Ovary (tissue), 7 donors: ENCODE measurements at regions not wholly inside any gene's neighbourhood (a gene's known extent, or its start where the extent isn't known, plus 50 kb on each side); places are given as distances from the start of the nearest gene placed in this dataset.

ENCODE experiments used
- DNase-seq, 5 donors: peaks; one replicate each; pipeline ENCODE4 v3.0.0-alpha.2; 2019 to 2020
- H3K27ac ChIP-seq, 2 donors: fragments of 200-600 bp; one replicate each; pipeline versions ENCODE4 v1.5.1 to v1.8.0; 2019 to 2022
- H3K27me3 ChIP-seq: fragments of 200-600 bp; one replicate; pipeline ENCODE4 v1.8.0; 2022
- H3K36me3 ChIP-seq: fragments of 200-600 bp; sonication (generic); one replicate; pipeline ENCODE4 v1.5.1; 2019
- H3K4me1 ChIP-seq: one replicate; pipeline ENCODE4 v1.8.1; 2013; ENCODE audit warnings: mild to moderate bottlenecking, moderate library complexity; ENCODE audit not compliant: insufficient read depth
- H3K4me3 ChIP-seq: fragments of 200-600 bp; sonication (generic); one replicate; pipeline ENCODE4 v1.5.1; 2017
- H3K9me3 ChIP-seq, 2 donors: fragments of 200-600 bp in 1 of 2; sonication (generic) in 1 of 2; one replicate each; pipeline versions ENCODE4 v1.5.1 to v1.8.1; 2013 to 2019; ENCODE audit warnings: mild to moderate bottlenecking in 1 of 2, moderate library complexity in 1 of 2
- EP300 ChIP-seq: sonication (generic); formaldehyde crosslinking; IDR thresholded peaks from one replicate; pipeline ENCODE4 v1.6.1; 2017; ENCODE audit warnings: antibody characterized with exemption
- POLR2A ChIP-seq: fragments of 450-650 bp; IDR thresholded peaks from one replicate; pipeline ENCODE4 v1.6.1; 2017; ENCODE audit warnings: antibody characterized with exemption, mild to moderate bottlenecking, moderate library complexity
- WGBS, 3 donors: extraction: QIAGEN DNeasy Blood & Tissue Kit in 1 of 3; methylation state at CpG; one replicate each; pipeline versions ENCODE4 v1.1.5 to v1.1.7; 2013 to 2017; 5-methylcytosine and 5-hydroxymethylcytosine counted together
- intact Hi-C, 4 donors: fragments of 100-400 bp; cut with DNase I; formaldehyde crosslinking; loops; one replicate each; pipeline versions ENCODE4 v1.11.0 to v1.15.1; 2022 to 2023
- TF ChIP-seq, protein P1 (sequence below), 3 donors: fragments of 450-650 bp in 2 of 3; fragments of 200-600 bp in 1 of 3; IDR thresholded peaks; one replicate each; pipeline versions ENCODE4 v1.5.1 to v1.8.0; 2016 to 2022; ENCODE audit warnings: antibody characterized with exemption in 3 of 3, mild to moderate bottlenecking in 1 of 3
- donor health status: DM: no; HTN: no; CAD: no; lungs with moderate emphysema.
- donor health status: DM: no; HTN: no; CAD: no.
- donor health status: Bipolar disorder and iron deficiency.
- donor health status: DM: no; HTN: no; CAD: no.
- donor health status: DM: yes; HTN: yes; CAD: no.

DNA sequence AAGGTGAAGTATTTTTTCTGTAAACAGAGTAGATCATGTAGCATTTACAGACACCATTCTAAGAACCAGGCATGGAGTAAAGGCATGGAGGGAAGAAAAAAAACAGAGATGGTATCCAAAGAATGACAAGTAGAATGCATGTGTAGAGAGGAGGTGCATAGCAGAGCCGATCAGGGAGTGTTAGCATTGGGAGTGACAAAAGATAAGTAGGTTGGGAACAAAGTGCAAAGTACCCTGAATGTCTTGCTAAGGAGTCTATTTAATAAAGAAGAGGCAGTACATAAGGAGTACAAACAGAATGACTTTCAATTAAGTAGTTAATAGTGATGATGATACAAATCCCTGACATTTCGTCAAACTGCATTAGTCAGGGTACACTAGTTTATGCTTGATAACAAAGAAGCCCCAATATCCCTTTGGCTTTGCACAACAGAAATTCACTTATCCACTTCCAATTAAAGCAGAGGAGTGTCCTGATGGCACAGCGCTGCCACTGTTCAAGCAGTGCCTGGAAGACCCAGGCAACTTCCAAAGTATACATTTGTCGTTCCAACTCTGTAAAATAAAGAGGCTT, 371.5 kb downstream of the TNS3 start:
- Histone ChIP-seq H3K4me3 (no peak overlapping the region), H3K4me1 (no peaks in the 10 kb centered on the region), H3K9me3 (no peaks in the 10 kb centered on the region), H3K27ac (no peak overlapping the region), H3K36me3 (no peaks in the 10 kb centered on the region), H3K27me3 (no peaks in the 10 kb centered on the region)
- DNase-seq: no peak
- 42 to 92% (median 81%) methylated on average over 4 of the region's 4 CpGs for WGBS, 3 donors
- intact Hi-C loops: no loop called here
- TF ChIP-seq EP300 (no peak), POLR2A (no peak)
- TF ChIP-seq, protein P1, sequence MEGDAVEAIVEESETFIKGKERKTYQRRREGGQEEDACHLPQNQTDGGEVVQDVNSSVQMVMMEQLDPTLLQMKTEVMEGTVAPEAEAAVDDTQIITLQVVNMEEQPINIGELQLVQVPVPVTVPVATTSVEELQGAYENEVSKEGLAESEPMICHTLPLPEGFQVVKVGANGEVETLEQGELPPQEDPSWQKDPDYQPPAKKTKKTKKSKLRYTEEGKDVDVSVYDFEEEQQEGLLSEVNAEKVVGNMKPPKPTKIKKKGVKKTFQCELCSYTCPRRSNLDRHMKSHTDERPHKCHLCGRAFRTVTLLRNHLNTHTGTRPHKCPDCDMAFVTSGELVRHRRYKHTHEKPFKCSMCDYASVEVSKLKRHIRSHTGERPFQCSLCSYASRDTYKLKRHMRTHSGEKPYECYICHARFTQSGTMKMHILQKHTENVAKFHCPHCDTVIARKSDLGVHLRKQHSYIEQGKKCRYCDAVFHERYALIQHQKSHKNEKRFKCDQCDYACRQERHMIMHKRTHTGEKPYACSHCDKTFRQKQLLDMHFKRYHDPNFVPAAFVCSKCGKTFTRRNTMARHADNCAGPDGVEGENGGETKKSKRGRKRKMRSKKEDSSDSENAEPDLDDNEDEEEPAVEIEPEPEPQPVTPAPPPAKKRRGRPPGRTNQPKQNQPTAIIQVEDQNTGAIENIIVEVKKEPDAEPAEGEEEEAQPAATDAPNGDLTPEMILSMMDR (IDR thresholded peaks at IDR 0.05): no peak

DNA sequence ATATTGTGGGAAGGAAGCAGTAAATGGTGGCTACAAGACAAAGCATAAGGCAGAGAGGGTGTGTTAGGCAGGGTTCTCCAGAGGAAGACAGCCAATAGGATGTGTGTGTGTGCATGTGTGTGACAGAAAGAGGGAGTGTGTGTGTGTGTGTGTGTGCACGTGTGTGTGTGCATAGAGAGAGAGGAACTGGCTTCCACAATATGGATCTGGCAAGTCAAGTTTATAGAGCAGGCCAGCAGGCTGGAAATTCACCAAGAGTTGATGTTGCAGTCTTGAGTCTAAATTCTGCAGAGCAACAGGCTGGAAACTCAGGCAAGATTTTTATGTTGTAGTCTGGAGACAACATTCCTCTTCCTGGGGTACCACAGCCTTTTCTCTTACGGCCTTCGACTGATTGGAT, 374.0 kb downstream of the TNS3 start:
- Histone ChIP-seq H3K9me3 (no peaks in the 10 kb centered on the region), H3K27ac (no peak overlapping the region), H3K36me3 (no peaks in the 10 kb centered on the region), H3K4me3 (no peak overlapping the region), H3K27me3 (no peaks in the 10 kb centered on the region), H3K4me1 (no peaks in the 10 kb centered on the region)
- intact Hi-C loops: no loop called here
- 83 to 94% (median 87%) methylated on average over 3 of the region's 3 CpGs for WGBS, 3 donors
- no peak for TF ChIP-seq EP300
- TF ChIP-seq, protein P1 (IDR thresholded peaks at IDR 0.05): no peak
- TF ChIP-seq POLR2A: no peak
- DNase-seq: no peak

DNA sequence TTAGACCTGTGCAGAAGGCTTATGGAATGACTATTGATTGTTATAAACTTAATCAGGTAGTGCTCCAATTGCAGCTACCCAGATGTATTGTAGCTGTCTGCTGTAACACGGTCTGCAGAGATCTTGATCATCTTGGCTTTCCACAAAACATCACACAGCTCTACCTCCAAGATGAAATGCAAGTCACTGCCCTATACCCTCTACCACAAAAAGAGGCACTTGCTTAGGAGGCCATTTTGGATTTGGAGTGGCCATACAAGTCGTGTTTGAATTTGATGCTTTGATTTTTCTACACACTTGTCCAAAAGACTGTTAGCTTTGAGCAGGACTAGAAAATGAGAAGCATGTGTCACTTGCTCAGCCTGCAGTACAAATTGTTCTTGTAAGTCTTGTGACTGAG, 377.2 kb downstream of the TNS3 start:
- no peaks in the 10 kb centered on the region for H3K27me3 ChIP-seq
- no peaks in the 10 kb centered on the region for H3K9me3 ChIP-seq
- intact Hi-C loops: no loop called here
- H3K36me3 ChIP-seq: no peaks in the 10 kb centered on the region
- H3K27ac ChIP-seq: no peak overlapping the region
- 77 to 82% (median 78%) methylated on average over 2 of the region's 2 CpGs for WGBS, 3 donors
- DNase-seq: no peak
- no peak overlapping the region for H3K4me3 ChIP-seq
- H3K4me1 ChIP-seq: no peaks in the 10 kb centered on the region
- TF ChIP-seq POLR2A (no peak), EP300 (no peak)
- TF ChIP-seq, protein P1 (IDR thresholded peaks at IDR 0.05): no peak

DNA sequence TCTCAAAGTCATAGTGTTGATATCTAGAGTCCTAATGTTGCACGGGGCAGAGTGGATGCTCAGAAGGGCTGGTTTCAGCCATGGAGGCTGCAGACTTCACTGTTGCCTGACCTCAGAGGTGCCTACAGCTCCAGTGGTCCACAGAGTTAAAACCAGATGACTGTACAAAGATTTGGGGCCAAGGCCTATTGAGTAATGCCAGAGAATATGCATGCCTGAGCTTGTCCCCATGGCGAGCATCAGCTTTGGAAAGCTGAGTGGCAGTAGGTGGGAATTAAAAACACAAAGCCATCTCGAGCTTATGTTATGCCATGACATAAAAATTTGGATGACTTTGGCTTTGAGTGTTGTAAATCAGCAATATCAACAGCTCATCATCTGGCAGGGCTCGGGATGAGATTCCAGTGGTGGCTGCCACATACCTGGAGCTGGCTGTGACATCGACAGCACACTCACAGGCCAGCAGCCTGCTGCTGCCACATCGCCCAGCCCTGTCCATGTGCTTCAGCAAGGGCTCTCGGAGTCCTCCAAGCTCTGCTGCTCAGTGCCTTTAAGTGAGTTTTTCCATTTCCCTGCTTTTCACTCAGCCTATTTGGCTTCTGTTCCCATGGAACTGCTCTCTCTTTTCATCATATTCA, 379.6 kb downstream of the TNS3 start:
- intact Hi-C loops: no loop called here
- Histone ChIP-seq H3K9me3 (no peaks in the 10 kb centered on the region), H3K36me3 (no peaks in the 10 kb centered on the region), H3K27me3 (no peaks in the 10 kb centered on the region), H3K4me3 (no peak overlapping the region), H3K27ac (no peak overlapping the region), H3K4me1 (no peaks in the 10 kb centered on the region)
- no peak for DNase-seq
- 87 to 91% (median 87%) methylated on average over 7 of the region's 7 CpGs for WGBS, 3 donors
- TF ChIP-seq EP300 (no peak), POLR2A (no peak)
- TF ChIP-seq, protein P1 (IDR thresholded peaks at IDR 0.05): no peak
